Lower leg skin (tissue), 3 donors: ENCODE measurements at regions not wholly inside any gene's neighbourhood (a gene's known extent, or its start where the extent isn't known, plus 50 kb on each side); places are given as distances from the start of the nearest gene placed in this dataset.

ENCODE experiments used
- POLR2A ChIP-seq, 2 donors: fragments of 450-650 bp; IDR thresholded peaks; one replicate each; pipeline ENCODE4 v1.6.1; 2016 to 2017; ENCODE audit warnings: antibody characterized with exemption in 2 of 2, mild to moderate bottlenecking in 1 of 2, moderate library complexity in 1 of 2
- TF ChIP-seq, protein P1 (sequence below), 3 donors: fragments of 450-650 bp; IDR thresholded peaks; one replicate each; pipeline ENCODE4 v1.5.1; 2016; ENCODE audit warnings: antibody characterized with exemption in 3 of 3, mild to moderate bottlenecking in 3 of 3, moderate library complexity in 2 of 3

DNA sequence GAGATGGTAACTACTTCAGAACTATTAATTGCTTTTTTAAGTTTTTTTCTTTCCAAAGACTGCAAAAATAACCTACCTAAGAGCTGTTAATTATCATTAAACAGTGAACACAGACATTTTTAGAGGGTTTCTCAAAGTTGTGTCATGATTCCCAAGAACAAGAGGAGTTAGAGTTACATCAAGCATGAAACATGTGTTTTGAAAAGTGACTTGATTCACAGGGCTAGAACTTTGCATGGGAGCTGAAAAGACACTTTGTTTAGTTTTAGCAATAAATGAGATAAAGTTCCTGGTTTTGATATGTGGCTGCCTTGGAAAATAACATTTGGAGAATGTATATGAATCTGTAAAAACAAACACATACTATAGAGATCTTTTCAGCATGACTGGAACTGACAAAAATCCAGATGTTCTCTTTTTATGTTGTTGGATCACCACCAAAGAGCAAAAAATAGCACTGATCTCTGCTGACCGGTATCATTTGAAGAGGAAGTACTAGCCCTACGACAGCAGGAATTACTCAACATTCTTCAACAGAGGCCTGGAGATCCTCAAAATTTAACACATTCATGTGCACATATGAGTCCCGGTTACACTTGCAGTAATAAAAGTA is 173.0 kb upstream of the PCDH18 start:
- TF ChIP-seq, protein P1, sequence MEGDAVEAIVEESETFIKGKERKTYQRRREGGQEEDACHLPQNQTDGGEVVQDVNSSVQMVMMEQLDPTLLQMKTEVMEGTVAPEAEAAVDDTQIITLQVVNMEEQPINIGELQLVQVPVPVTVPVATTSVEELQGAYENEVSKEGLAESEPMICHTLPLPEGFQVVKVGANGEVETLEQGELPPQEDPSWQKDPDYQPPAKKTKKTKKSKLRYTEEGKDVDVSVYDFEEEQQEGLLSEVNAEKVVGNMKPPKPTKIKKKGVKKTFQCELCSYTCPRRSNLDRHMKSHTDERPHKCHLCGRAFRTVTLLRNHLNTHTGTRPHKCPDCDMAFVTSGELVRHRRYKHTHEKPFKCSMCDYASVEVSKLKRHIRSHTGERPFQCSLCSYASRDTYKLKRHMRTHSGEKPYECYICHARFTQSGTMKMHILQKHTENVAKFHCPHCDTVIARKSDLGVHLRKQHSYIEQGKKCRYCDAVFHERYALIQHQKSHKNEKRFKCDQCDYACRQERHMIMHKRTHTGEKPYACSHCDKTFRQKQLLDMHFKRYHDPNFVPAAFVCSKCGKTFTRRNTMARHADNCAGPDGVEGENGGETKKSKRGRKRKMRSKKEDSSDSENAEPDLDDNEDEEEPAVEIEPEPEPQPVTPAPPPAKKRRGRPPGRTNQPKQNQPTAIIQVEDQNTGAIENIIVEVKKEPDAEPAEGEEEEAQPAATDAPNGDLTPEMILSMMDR (IDR thresholded peaks at IDR 0.05), result no peak
- TF ChIP-seq POLR2A (IDR thresholded peaks at IDR 0.05), result no peak
